Subcutaneous abdominal adipose tissue (tissue), 5 donors: ENCODE measurements at regions not wholly inside any gene's neighbourhood (a gene's known extent, or its start where the extent isn't known, plus 50 kb on each side); places are given as distances from the start of the nearest gene placed in this dataset.

ENCODE experiments used
- H3K27ac ChIP-seq: one replicate; pipeline ENCODE4 v1.7.0; 2013; ENCODE audit warnings: low read depth, mild to moderate bottlenecking, inconsistent platforms, low read length, moderate library complexity
- H3K27me3 ChIP-seq, 5 donors: one replicate each; pipeline ENCODE4 v1.7.0; 2013; ENCODE audit warnings: low read length in 5 of 5, inconsistent platforms in 1 of 5; ENCODE audit not compliant: control insufficient read depth in 5 of 5, insufficient read depth in 4 of 5
- H3K36me3 ChIP-seq, 5 donors: one replicate each; pipeline ENCODE4 v1.7.0; 2013; ENCODE audit warnings: low read length in 5 of 5; ENCODE audit not compliant: control insufficient read depth in 5 of 5, insufficient read depth in 5 of 5
- H3K4me1 ChIP-seq, 5 donors: one replicate each; pipeline ENCODE4 v1.7.0; 2013; ENCODE audit warnings: low read length in 5 of 5, mild to moderate bottlenecking in 3 of 5, moderate library complexity in 1 of 5; ENCODE audit not compliant: control insufficient read depth in 5 of 5, insufficient read depth in 5 of 5
- H3K4me3 ChIP-seq, 5 donors: one replicate each; pipeline ENCODE4 v1.7.0; 2013; ENCODE audit warnings: low read length in 5 of 5, low read depth in 1 of 5
- H3K9ac ChIP-seq, 5 donors: one replicate each; pipeline ENCODE4 v1.7.0; 2013; ENCODE audit warnings: low read length in 5 of 5, mild to moderate bottlenecking in 4 of 5, moderate library complexity in 3 of 5
- H3K9me3 ChIP-seq, 5 donors: one replicate each; pipeline ENCODE4 v1.7.0; 2013; ENCODE audit warnings: low read length in 5 of 5; ENCODE audit not compliant: control insufficient read depth in 5 of 5
- donor health status: healthy.
- donor health status: healthy.
- donor health status: healthy.
- donor health status: healthy.
- donor health status: healthy.

DNA sequence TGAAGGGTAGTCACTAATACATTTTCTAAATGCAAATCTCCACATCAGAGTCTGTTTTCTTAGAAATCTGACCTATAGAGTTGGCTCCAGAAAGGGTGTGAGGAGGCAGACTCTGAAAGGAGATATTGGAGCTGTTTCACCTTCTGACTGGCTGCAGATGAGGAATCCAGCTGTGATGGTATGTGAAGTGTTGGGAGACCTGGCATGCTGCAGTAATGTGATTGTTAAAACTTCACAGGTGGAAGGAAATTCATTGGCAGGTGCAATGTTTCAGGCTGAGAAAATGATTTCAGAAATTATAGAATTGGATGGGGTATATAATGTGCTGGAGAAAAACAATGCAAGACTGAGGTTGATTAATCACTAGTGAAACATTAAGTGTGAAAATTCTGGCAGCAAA lies 1134.0 kb upstream of the LRRN3 start:
- Histone ChIP-seq H3K27ac (no peak overlapping the region), H3K27me3 (no peaks in the 10 kb centered on the region), H3K9me3 (no peaks in the 10 kb centered on the region), H3K4me3 (no peak overlapping the region), H3K9ac (no peak overlapping the region), H3K36me3 (no peaks in the 10 kb centered on the region), H3K4me1 (no peaks in the 10 kb centered on the region)

GRCh38 chr7:109963741-109964140 lies 1127.2 kb upstream of the LRRN3 start:
- Histone ChIP-seq H3K4me1 (no peaks in the 10 kb centered on the region), H3K36me3 (no peaks in the 10 kb centered on the region), H3K9me3 (no peaks in the 10 kb centered on the region), H3K9ac (no peak overlapping the region), H3K27ac (no peak overlapping the region), H3K4me3 (no peak overlapping the region), H3K27me3 (no peaks in the 10 kb centered on the region)

GRCh38 chr7:109964780-109965179 lies 1126.1 kb upstream of the LRRN3 start:
- no peak overlapping the region for H3K27ac ChIP-seq
- no peak overlapping the region for H3K4me3 ChIP-seq
- H3K9ac ChIP-seq = no peak overlapping the region
- no peaks in the 10 kb centered on the region for H3K36me3 ChIP-seq
- no peaks in the 10 kb centered on the region for H3K4me1 ChIP-seq
- H3K27me3 ChIP-seq = no peaks in the 10 kb centered on the region
- no peaks in the 10 kb centered on the region for H3K9me3 ChIP-seq

DNA sequence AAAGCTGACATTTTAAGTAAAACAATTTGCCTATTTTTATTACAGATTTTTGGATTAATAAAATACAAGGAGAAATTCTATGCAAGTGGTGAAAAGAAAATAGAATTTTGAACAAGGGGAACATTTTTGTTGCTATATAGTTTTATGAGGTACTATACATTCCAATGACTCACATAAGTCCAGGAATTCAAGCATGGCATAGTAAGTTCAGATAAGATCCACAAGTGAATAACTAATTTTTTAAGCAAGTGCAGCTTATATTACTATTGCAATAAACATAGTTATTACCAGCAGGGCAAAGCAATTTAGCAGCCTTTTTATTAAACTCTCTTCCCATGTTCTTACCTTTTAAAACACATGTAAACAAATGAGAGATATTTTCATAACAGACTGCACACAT lies 1123.5 kb upstream of the LRRN3 start:
- no peaks in the 10 kb centered on the region for H3K4me1 ChIP-seq
- H3K27me3 ChIP-seq = no peaks in the 10 kb centered on the region
- no peak overlapping the region for H3K4me3 ChIP-seq
- no peak overlapping the region for H3K27ac ChIP-seq
- H3K9me3 ChIP-seq = peaks cover 0 to 3% (median 2%) of the 10 kb centered on the region in 5 donors
- H3K36me3 ChIP-seq = no peaks in the 10 kb centered on the region
- no peak overlapping the region for H3K9ac ChIP-seq

- no peaks in the 10 kb centered on the region for H3K27me3 ChIP-seq
- no peaks in the 10 kb centered on the region for H3K4me1 ChIP-seq
- no peak overlapping the region for H3K27ac ChIP-seq
- no peaks in the 10 kb centered on the region for H3K9me3 ChIP-seq
- no peak overlapping the region for H3K4me3 ChIP-seq
- H3K36me3 ChIP-seq = no peaks in the 10 kb centered on the region
- no peak overlapping the region for H3K9ac ChIP-seq
These were observed 1107.3 kb upstream of the LRRN3 start for GRCh38 chr7:109983618-109984017.

DNA sequence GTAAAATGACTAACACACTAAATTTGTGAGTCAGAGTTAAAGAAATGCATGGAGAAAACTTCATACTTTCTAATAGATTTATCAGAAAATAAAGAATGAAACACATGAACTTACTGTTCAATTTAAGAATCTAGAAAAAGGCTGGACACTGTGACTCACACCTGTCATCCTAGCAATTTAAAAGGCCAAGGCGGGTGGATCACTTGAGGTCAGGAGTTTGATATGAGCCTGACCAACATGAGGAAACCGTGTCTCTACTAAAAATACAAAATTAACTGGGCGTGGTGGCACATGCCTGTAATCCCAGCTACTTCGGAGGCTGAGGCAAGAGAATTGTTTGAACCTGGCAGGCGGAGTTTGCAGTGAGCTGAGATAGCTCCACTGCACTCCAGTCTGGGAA lies 1106.2 kb upstream of the LRRN3 start:
- Histone ChIP-seq H3K36me3 (no peaks in the 10 kb centered on the region), H3K27me3 (no peaks in the 10 kb centered on the region), H3K9ac (no peak overlapping the region), H3K4me3 (no peak overlapping the region), H3K27ac (no peak overlapping the region), H3K9me3 (no peaks in the 10 kb centered on the region), H3K4me1 (no peaks in the 10 kb centered on the region)

DNA sequence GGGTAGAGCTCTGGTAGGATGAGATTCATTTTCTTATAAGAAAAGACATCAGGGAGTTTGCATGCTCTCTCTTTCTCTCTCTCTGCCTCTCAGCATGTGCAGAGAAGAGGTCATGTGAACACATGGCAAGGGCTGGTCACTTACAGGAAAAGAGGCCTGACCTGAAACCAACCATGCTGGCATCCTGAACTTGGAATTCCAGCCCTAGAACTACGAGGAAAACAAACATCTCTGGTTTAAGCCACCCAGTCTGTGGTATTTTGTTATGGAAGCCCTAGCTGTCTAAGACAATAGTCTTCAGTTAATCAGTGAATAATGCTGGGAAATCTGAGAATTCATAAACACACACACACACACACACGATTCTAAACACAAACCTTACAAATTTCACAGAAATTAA lies 1104.2 kb upstream of the LRRN3 start:
- no peak overlapping the region for H3K9ac ChIP-seq
- no peak overlapping the region for H3K27ac ChIP-seq
- no peaks in the 10 kb centered on the region for H3K4me1 ChIP-seq
- H3K9me3 ChIP-seq = no peaks in the 10 kb centered on the region
- no peaks in the 10 kb centered on the region for H3K27me3 ChIP-seq
- no peaks in the 10 kb centered on the region for H3K36me3 ChIP-seq
- no peak overlapping the region for H3K4me3 ChIP-seq

DNA sequence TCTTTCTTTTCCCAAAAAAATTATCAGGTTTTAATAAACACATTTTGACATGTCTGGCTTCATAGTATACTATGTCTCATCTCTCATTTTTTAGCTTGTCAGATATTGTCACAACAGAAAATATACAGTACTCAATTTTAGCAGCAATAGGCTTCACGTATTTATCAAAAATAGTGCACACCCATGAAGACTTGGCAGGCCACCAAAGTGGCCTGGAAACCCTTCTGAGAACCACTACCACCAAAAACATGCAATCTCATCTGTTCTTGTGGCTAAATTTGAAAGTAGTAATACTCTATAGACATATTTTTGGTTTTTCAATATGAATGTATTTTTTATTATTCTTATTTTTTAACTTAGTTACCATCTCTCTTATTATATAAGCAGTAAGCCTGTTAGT lies 1094.5 kb upstream of the LRRN3 start:
- H3K4me3 ChIP-seq = no peak overlapping the region
- H3K9me3 ChIP-seq = no peaks in the 10 kb centered on the region
- no peaks in the 10 kb centered on the region for H3K36me3 ChIP-seq

DNA sequence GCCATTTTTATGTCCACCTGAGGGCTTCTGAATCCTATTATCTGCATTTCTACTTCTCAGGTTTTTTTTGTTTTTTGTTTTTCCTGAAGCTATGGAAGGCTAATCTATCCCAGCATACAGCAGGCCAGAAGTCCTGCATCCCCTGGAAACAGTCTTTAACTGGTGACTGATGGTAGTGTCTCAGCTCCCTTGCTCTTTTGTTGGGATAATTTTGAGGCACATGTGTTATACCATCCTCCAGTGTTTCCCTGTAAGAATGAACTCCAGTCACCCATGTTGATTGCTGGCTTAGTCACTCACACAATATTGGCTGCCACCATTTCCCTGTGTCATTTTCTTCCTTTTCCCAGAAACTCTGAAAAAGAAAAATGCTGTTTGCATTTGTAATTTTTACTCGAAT lies 1094.0 kb upstream of the LRRN3 start:
- Histone ChIP-seq H3K4me1 (no peaks in the 10 kb centered on the region), H3K4me3 (no peak overlapping the region), H3K27ac (no peak overlapping the region), H3K27me3 (no peaks in the 10 kb centered on the region), H3K9me3 (no peaks in the 10 kb centered on the region), H3K36me3 (no peaks in the 10 kb centered on the region), H3K9ac (no peak overlapping the region)

More for the DNA sequence above, 1094.5 kb upstream of the LRRN3 start:
- Histone ChIP-seq H3K27ac (no peak overlapping the region), H3K4me1 (no peaks in the 10 kb centered on the region), H3K27me3 (no peaks in the 10 kb centered on the region), H3K9ac (no peak overlapping the region)

GRCh38 chr7:109997837-109998236 lies 1093.1 kb upstream of the LRRN3 start:
- Histone ChIP-seq H3K36me3 (no peaks in the 10 kb centered on the region), H3K9ac (no peak overlapping the region), H3K4me3 (no peak overlapping the region), H3K27me3 (no peaks in the 10 kb centered on the region), H3K9me3 (no peaks in the 10 kb centered on the region), H3K4me1 (no peaks in the 10 kb centered on the region), H3K27ac (no peak overlapping the region)

DNA sequence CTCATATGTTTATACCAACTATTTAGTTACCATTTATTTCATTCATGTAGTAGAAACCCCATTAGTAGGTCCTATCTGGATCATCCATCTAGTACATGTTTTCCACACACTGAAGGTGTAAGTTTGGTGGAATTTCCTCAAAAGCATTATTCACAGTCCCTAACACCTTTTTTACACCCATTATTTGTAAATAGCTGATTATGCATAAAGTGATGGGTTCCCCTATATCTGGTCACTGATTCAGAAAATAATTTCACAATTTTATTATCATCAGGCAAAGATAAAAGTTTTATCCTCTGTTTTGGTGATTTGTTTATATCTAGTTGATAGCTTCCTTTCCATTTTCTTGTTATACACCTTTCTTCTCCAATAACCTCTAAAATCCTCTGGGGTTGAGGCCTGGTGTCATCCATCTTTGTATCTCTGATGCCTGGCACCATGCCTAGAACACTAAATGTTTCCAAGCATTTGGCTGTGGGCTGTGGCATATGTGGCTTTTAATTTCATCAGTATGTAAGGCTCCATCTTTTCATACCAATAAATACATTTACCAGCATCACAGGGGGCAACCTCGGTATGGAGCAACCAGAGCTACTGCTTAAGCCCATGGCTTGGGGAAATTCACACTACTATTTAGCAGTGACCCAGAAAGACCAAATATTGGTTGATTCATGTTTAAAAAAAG lies 1089.5 kb upstream of the LRRN3 start:
- Histone ChIP-seq H3K9ac (no peak overlapping the region), H3K36me3 (no peaks in the 10 kb centered on the region)

More for the DNA sequence above, 1089.5 kb upstream of the LRRN3 start:
- no peak overlapping the region for H3K27ac ChIP-seq
- no peaks in the 10 kb centered on the region for H3K27me3 ChIP-seq
- H3K4me3 ChIP-seq = no peak overlapping the region
- no peaks in the 10 kb centered on the region for H3K4me1 ChIP-seq
- no peaks in the 10 kb centered on the region for H3K9me3 ChIP-seq
